Subcutaneous abdominal adipose tissue (tissue), 5 donors: ENCODE measurements at regions not wholly inside any gene's neighbourhood (a gene's known extent, or its start where the extent isn't known, plus 50 kb on each side); places are given as distances from the start of the nearest gene placed in this dataset.

Source experiments
- H3K27ac ChIP-seq: one replicate; pipeline ENCODE4 v1.7.0; 2013; ENCODE audit warnings: low read depth, mild to moderate bottlenecking, inconsistent platforms, low read length, moderate library complexity
- H3K27me3 ChIP-seq, 5 donors: one replicate each; pipeline ENCODE4 v1.7.0; 2013; ENCODE audit warnings: low read length in 5 of 5, inconsistent platforms in 1 of 5; ENCODE audit not compliant: control insufficient read depth in 5 of 5, insufficient read depth in 4 of 5
- H3K36me3 ChIP-seq, 5 donors: one replicate each; pipeline ENCODE4 v1.7.0; 2013; ENCODE audit warnings: low read length in 5 of 5; ENCODE audit not compliant: control insufficient read depth in 5 of 5, insufficient read depth in 5 of 5
- H3K4me1 ChIP-seq, 5 donors: one replicate each; pipeline ENCODE4 v1.7.0; 2013; ENCODE audit warnings: low read length in 5 of 5, mild to moderate bottlenecking in 3 of 5, moderate library complexity in 1 of 5; ENCODE audit not compliant: control insufficient read depth in 5 of 5, insufficient read depth in 5 of 5
- H3K4me3 ChIP-seq, 5 donors: one replicate each; pipeline ENCODE4 v1.7.0; 2013; ENCODE audit warnings: low read length in 5 of 5, low read depth in 1 of 5
- H3K9ac ChIP-seq, 5 donors: one replicate each; pipeline ENCODE4 v1.7.0; 2013; ENCODE audit warnings: low read length in 5 of 5, mild to moderate bottlenecking in 4 of 5, moderate library complexity in 3 of 5
- H3K9me3 ChIP-seq, 5 donors: one replicate each; pipeline ENCODE4 v1.7.0; 2013; ENCODE audit warnings: low read length in 5 of 5; ENCODE audit not compliant: control insufficient read depth in 5 of 5
- donor health status: healthy.
- donor health status: healthy.
- donor health status: healthy.
- donor health status: healthy.
- donor health status: healthy.

- Histone ChIP-seq H3K27ac (no peak overlapping the region), H3K9ac (no peak overlapping the region), H3K4me3 (no peak overlapping the region), H3K36me3 (no peaks in the 10 kb centered on the region), H3K4me1 (peaks cover 0 to 4% (median 0%) of the 10 kb centered on the region in 5 donors), H3K27me3 (no peaks in the 10 kb centered on the region), H3K9me3 (no peaks in the 10 kb centered on the region)
These were observed 165.7 kb downstream of the LNPK start for GRCh38 chr2:175836361-175836760.

GRCh38 chr2:175834477-175834876 lies 167.6 kb downstream of the LNPK start:
- Histone ChIP-seq H3K36me3 (no peaks in the 10 kb centered on the region), H3K4me1 (peaks cover 0 to 4% (median 0%) of the 10 kb centered on the region in 5 donors), H3K9ac (no peak overlapping the region), H3K27me3 (no peaks in the 10 kb centered on the region), H3K4me3 (no peak overlapping the region), H3K27ac (no peak overlapping the region), H3K9me3 (no peaks in the 10 kb centered on the region)

GRCh38 chr2:175832866-175833265 lies 169.2 kb downstream of the LNPK start:
- no peaks in the 10 kb centered on the region for H3K9me3 ChIP-seq
- H3K27ac ChIP-seq = no peak overlapping the region
- H3K4me3 ChIP-seq = no peak overlapping the region
- peaks cover 0 to 4% (median 0%) of the 10 kb centered on the region in 5 donors for H3K4me1 ChIP-seq
- no peak overlapping the region for H3K9ac ChIP-seq
- no peaks in the 10 kb centered on the region for H3K27me3 ChIP-seq
- H3K36me3 ChIP-seq = no peaks in the 10 kb centered on the region

- H3K27ac ChIP-seq = no peak overlapping the region
- peaks cover 0 to 7% (median 0%) of the 10 kb centered on the region in 5 donors for H3K9me3 ChIP-seq
- no peaks in the 10 kb centered on the region for H3K36me3 ChIP-seq
- H3K4me1 ChIP-seq = no peaks in the 10 kb centered on the region
- H3K9ac ChIP-seq = no peak overlapping the region
- no peaks in the 10 kb centered on the region for H3K27me3 ChIP-seq
- no peak overlapping the region for H3K4me3 ChIP-seq
These were observed 172.3 kb downstream of the LNPK start for GRCh38 chr2:175829741-175830140.

GRCh38 chr2:175827856-175828255 lies 174.2 kb downstream of the LNPK start:
- no peak overlapping the region for H3K9ac ChIP-seq
- peaks cover 0 to 7% (median 0%) of the 10 kb centered on the region in 5 donors for H3K9me3 ChIP-seq
- no peaks in the 10 kb centered on the region for H3K4me1 ChIP-seq
- H3K36me3 ChIP-seq = no peaks in the 10 kb centered on the region
- H3K4me3 ChIP-seq = no peak overlapping the region
- no peaks in the 10 kb centered on the region for H3K27me3 ChIP-seq
- no peak overlapping the region for H3K27ac ChIP-seq

GRCh38 chr2:175824243-175824642 lies 177.8 kb downstream of the LNPK start:
- Histone ChIP-seq H3K36me3 (no peaks in the 10 kb centered on the region), H3K27ac (no peak overlapping the region), H3K4me1 (no peaks in the 10 kb centered on the region), H3K9ac (no peak overlapping the region), H3K9me3 (peaks cover 0 to 7% (median 0%) of the 10 kb centered on the region in 5 donors), H3K27me3 (no peaks in the 10 kb centered on the region), H3K4me3 (no peak overlapping the region)

- H3K27ac ChIP-seq = no peak overlapping the region
- H3K27me3 ChIP-seq = no peaks in the 10 kb centered on the region
These were observed 178.4 kb downstream of the LNPK start for GRCh38 chr2:175823707-175824073.

GRCh38 chr2:175823002-175823706 lies 178.9 kb downstream of the LNPK start:
- Histone ChIP-seq H3K27me3 (no peaks in the 10 kb centered on the region), H3K36me3 (no peaks in the 10 kb centered on the region), H3K4me3 (no peak overlapping the region), H3K9me3 (peaks cover 0 to 7% (median 0%) of the 10 kb centered on the region in 5 donors), H3K27ac (no peak overlapping the region), H3K4me1 (no peaks in the 10 kb centered on the region), H3K9ac (no peak overlapping the region)

More at GRCh38 chr2:175823707-175824073, 178.4 kb downstream of the LNPK start:
- Histone ChIP-seq H3K9ac (no peak overlapping the region), H3K4me3 (no peak overlapping the region), H3K36me3 (no peaks in the 10 kb centered on the region), H3K4me1 (no peaks in the 10 kb centered on the region), H3K9me3 (peaks cover 0 to 7% (median 0%) of the 10 kb centered on the region in 5 donors)

- no peaks in the 10 kb centered on the region for H3K36me3 ChIP-seq
- H3K9ac ChIP-seq = no peak overlapping the region
- H3K9me3 ChIP-seq = peaks cover 2 to 11% (median 7%) of the 10 kb centered on the region in 5 donors
- no peak overlapping the region for H3K4me3 ChIP-seq
- H3K4me1 ChIP-seq = no peaks in the 10 kb centered on the region
- no peaks in the 10 kb centered on the region for H3K27me3 ChIP-seq
- no peak overlapping the region for H3K27ac ChIP-seq
These were observed 184.8 kb downstream of the LNPK start for GRCh38 chr2:175817221-175817620.

- Histone ChIP-seq H3K4me1 (no peaks in the 10 kb centered on the region), H3K36me3 (no peaks in the 10 kb centered on the region), H3K27me3 (no peaks in the 10 kb centered on the region), H3K9ac (no peak overlapping the region), H3K9me3 (peaks cover 2 to 11% (median 7%) of the 10 kb centered on the region in 5 donors), H3K4me3 (no peak overlapping the region), H3K27ac (no peak overlapping the region)
These were observed 186.5 kb downstream of the LNPK start for GRCh38 chr2:175815537-175815936.
